Right ventricle myocardium superior (tissue), 1 donor: ENCODE measurements at regions not wholly inside any gene's neighbourhood (a gene's known extent, or its start where the extent isn't known, plus 50 kb on each side); places are given as distances from the start of the nearest gene placed in this dataset.

Experiments
- ATAC-seq: fragments of 200-7000 bp; cut with Tn5 transposase; one replicate; pipeline ENCODE4 v1.9.1; 2020; ENCODE audit warnings: mild to moderate bottlenecking; ENCODE audit not compliant: poor library complexity
- DNase-seq: peaks from one replicate; pipeline ENCODE4 v3.0.0-alpha.2; 2020
- intact Hi-C: fragments of 100-400 bp; cut with DNase I; formaldehyde crosslinking; loops from one replicate; pipeline ENCODE4 v1.11.2; 2022
- donor health status: DM: no; HTN: yes; CAD: no; lungs with severe emphysema.

- ATAC-seq = no peak
These were observed 51.5 kb upstream of the EPB41L1 start for GRCh38 chr20:36102809-36103596.

GRCh38 chr20:36104244-36104643 lies 50.3 kb upstream of the EPB41L1 start:
- DNase-seq = no peak
- intact Hi-C loops = no loop called here
- peak; percentile 23 for ATAC-seq

More at GRCh38 chr20:36102809-36103596, 51.5 kb upstream of the EPB41L1 start:
- intact Hi-C loops = no loop called here
- no peak for DNase-seq
